ENCODE measurements at regions not wholly inside any gene's neighbourhood (a gene's known extent, or its start where the extent isn't known, plus 50 kb on each side); places are given as distances from the start of the nearest gene placed in this dataset.

- no peak for TF ChIP-seq CTCF (IDR thresholded peaks at IDR 0.05; ENCODE audit: low read length)
- TF ChIP-seq EZH2phosphoT487 (IDR thresholded peaks at IDR 0.05; ENCODE audit: low read length), result no peak
- no peak for TF ChIP-seq EZH2 (optimal IDR thresholded peaks at IDR 0.05; ENCODE audit: low read depth, low read length)
Observed at GRCh38 chr14:95436354-95436753, 80.1 kb downstream of the SYNE3 start.

Data from MM.1S (cell line).